ENCODE measurements at regions not wholly inside any gene's neighbourhood (a gene's known extent, or its start where the extent isn't known, plus 50 kb on each side); places are given as distances from the start of the nearest gene placed in this dataset.

DNA sequence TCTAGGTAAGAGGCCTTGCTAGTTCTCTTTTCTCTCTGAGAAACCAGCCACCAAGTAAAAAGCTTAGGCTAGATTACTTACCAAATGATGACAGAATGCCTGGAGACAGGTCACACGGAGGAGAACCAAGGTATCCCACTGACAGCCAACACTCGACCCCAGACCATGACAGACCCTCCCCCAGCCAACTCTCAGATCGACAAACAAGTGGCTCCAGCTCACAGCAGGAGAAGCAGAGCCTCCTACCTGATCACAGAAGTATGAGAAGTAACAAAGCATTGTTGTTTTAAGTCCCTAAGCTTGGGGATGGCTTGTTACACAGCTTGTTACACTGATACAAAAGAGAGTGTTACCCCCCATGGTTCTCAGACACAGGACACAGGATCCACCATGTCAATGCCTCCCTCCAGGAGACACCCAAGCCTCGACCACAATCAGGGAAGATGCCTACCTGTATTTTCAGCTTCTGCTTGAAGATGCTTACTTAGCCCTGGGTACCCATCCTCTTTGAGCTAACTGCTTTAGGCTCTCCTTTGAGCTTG, 423.8 kb upstream of the JARID2 start:
- H3K9me3 ChIP-seq, result no peaks in the 10 kb centered on the region
- intact Hi-C loops (cut with DNase I; ENCODE audit: low total_unique reads) (no loop called here), in situ Hi-C loops (cut with MboI; ENCODE audit: low pct_ligation_motif_present in 1 of 4, low pct_unique_long_range_greater_than_20kb in 1 of 4, low sequenced_read_pairs in 3 of 4) (no loop called here)
- DNase-seq, result no peak
- peaks cover 9 to 48% (median 32%) of the 10 kb centered on the region in 4 donors for H3K4me1 ChIP-seq
- H3K27me3 ChIP-seq, result no peaks in the 10 kb centered on the region
- H3K4me3 ChIP-seq, result no peak overlapping the region
- H3K36me3 ChIP-seq, result no peaks in the 10 kb centered on the region
- no peak overlapping the region for H3K27ac ChIP-seq
- 74% methylated on average over 4 of the region's 4 CpGs; no CpG with 5 or more reads in 1 of the 2 donors for WGBS, 2 donors (ENCODE audit: low coverage in 1 of 2)
- TF ChIP-seq EP300 (IDR thresholded peaks at IDR 0.05; ENCODE audit: low read depth), result no peak
- TF ChIP-seq, protein P1, sequence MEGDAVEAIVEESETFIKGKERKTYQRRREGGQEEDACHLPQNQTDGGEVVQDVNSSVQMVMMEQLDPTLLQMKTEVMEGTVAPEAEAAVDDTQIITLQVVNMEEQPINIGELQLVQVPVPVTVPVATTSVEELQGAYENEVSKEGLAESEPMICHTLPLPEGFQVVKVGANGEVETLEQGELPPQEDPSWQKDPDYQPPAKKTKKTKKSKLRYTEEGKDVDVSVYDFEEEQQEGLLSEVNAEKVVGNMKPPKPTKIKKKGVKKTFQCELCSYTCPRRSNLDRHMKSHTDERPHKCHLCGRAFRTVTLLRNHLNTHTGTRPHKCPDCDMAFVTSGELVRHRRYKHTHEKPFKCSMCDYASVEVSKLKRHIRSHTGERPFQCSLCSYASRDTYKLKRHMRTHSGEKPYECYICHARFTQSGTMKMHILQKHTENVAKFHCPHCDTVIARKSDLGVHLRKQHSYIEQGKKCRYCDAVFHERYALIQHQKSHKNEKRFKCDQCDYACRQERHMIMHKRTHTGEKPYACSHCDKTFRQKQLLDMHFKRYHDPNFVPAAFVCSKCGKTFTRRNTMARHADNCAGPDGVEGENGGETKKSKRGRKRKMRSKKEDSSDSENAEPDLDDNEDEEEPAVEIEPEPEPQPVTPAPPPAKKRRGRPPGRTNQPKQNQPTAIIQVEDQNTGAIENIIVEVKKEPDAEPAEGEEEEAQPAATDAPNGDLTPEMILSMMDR (IDR thresholded peaks at IDR 0.05), result no peak
- TF ChIP-seq POLR2A (IDR thresholded peaks at IDR 0.05), result no peak
- no peak for TF ChIP-seq POLR2AphosphoS5 (IDR thresholded peaks at IDR 0.05)

- in situ Hi-C loops (cut with MboI; ENCODE audit: low pct_ligation_motif_present in 1 of 4, low pct_unique_long_range_greater_than_20kb in 1 of 4, low sequenced_read_pairs in 3 of 4), result no loop called here
- H3K4me3 ChIP-seq, result no peak overlapping the region
- H3K27ac ChIP-seq, result no peak overlapping the region
- no peaks in the 10 kb centered on the region for H3K27me3 ChIP-seq
- intact Hi-C loops (cut with DNase I; ENCODE audit: low total_unique reads), result no loop called here
- WGBS, 2 donors (ENCODE audit: low coverage in 1 of 2), result 65 to 86% methylated on average over 7 of the region's 7 CpGs
- H3K36me3 ChIP-seq, result no peaks in the 10 kb centered on the region
- H3K9me3 ChIP-seq, result no peaks in the 10 kb centered on the region
- DNase-seq, result no peak
- peaks cover 9 to 54% (median 37%) of the 10 kb centered on the region in 4 donors for H3K4me1 ChIP-seq
- TF ChIP-seq EP300 (IDR thresholded peaks at IDR 0.05; ENCODE audit: low read depth) (no peak), POLR2AphosphoS5 (IDR thresholded peaks at IDR 0.05) (no peak), POLR2A (IDR thresholded peaks at IDR 0.05) (no peak)
- TF ChIP-seq, protein P1 (IDR thresholded peaks at IDR 0.05), result no peak
These were observed 423.2 kb upstream of the JARID2 start for GRCh38 chr6:14822679-14823078.

- no peaks in the 10 kb centered on the region for H3K9me3 ChIP-seq
- H3K27ac ChIP-seq, result peak overlapping the region; percentile 48 to 70 (median 66)
- TF ChIP-seq EP300 (IDR thresholded peaks at IDR 0.05; ENCODE audit: low read depth) (no peak), POLR2A (IDR thresholded peaks at IDR 0.05) (no peak), POLR2AphosphoS5 (IDR thresholded peaks at IDR 0.05) (no peak)
- TF ChIP-seq, protein P1 (IDR thresholded peaks at IDR 0.05), result no peak
- WGBS, 2 donors (ENCODE audit: low coverage in 1 of 2), result 58 to 64% methylated on average over 5 of the region's 5 CpGs
- H3K4me1 ChIP-seq, result peaks cover 5 to 52% (median 30%) of the 10 kb centered on the region in 4 donors
- H3K4me3 ChIP-seq, result no peak overlapping the region
- in situ Hi-C loops (cut with MboI; ENCODE audit: low pct_ligation_motif_present in 1 of 4, low pct_unique_long_range_greater_than_20kb in 1 of 4, low sequenced_read_pairs in 3 of 4) (no loop called here), intact Hi-C loops (cut with DNase I; ENCODE audit: low total_unique reads) (no loop called here)
- no peaks in the 10 kb centered on the region for H3K27me3 ChIP-seq
- H3K36me3 ChIP-seq, result no peaks in the 10 kb centered on the region
- no peak for DNase-seq
These were observed 421.8 kb upstream of the JARID2 start for GRCh38 chr6:14824060-14824459.

DNA sequence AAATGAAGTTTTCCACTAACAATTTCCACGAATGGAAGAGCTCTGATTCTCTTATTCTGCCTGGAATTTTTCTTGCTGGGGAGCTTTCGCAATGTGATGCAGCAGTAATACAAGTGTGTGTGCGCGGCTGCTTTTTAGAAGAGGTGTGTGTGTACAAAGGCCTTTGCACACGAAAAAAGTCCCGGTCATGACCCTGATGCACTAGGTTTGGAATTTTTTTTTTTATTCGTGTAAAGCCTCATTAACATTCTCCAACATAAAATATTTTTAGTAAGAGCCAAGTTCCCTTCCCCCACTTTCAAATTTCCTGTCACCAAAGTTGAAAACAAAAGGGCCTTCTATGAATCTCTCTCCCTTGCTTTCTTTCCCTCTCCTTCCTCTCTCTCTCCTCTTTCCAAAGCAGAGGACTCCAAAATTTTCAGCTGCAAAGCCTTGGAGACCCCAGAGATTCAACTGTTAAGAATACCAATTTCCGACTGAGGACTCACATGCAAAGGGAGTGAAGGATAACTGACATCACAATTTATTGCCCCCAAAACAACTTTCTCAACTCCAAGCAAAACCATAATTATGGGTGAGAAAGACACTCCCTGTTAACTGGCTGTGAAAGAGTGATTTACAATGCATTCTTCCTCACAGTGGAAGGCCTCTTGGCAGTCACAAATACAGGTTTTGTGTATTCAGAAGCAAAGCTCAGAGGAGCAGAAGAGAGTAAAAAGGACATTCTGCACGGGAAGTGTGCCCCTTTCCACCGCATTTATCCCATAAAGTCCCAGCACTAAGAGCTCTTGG, 421.2 kb upstream of the JARID2 start:
- TF ChIP-seq, protein P1 (IDR thresholded peaks at IDR 0.05), result no peak
- TF ChIP-seq POLR2A (IDR thresholded peaks at IDR 0.05) (no peak), POLR2AphosphoS5 (IDR thresholded peaks at IDR 0.05) (no peak), EP300 (IDR thresholded peaks at IDR 0.05; ENCODE audit: low read depth) (no peak)
- Histone ChIP-seq H3K36me3 (no peaks in the 10 kb centered on the region), H3K9me3 (no peaks in the 10 kb centered on the region), H3K27me3 (no peaks in the 10 kb centered on the region), H3K4me3 (no peak overlapping the region), H3K4me1 (peaks cover 5 to 47% (median 30%) of the 10 kb centered on the region in 4 donors), H3K27ac (peak overlapping the region; percentile 48 to 70 (median 66))
- no peak for DNase-seq
- in situ Hi-C loops (cut with MboI; ENCODE audit: low pct_ligation_motif_present in 1 of 4, low pct_unique_long_range_greater_than_20kb in 1 of 4, low sequenced_read_pairs in 3 of 4) (no loop called here), intact Hi-C loops (cut with DNase I; ENCODE audit: low total_unique reads) (no loop called here)
- 34 to 52% methylated on average over 10 of the region's 10 CpGs for WGBS, 2 donors (ENCODE audit: low coverage in 1 of 2)
